ENCODE measurements at regions not wholly inside any gene's neighbourhood (a gene's known extent, or its start where the extent isn't known, plus 50 kb on each side); places are given as distances from the start of the nearest gene placed in this dataset.

DNA sequence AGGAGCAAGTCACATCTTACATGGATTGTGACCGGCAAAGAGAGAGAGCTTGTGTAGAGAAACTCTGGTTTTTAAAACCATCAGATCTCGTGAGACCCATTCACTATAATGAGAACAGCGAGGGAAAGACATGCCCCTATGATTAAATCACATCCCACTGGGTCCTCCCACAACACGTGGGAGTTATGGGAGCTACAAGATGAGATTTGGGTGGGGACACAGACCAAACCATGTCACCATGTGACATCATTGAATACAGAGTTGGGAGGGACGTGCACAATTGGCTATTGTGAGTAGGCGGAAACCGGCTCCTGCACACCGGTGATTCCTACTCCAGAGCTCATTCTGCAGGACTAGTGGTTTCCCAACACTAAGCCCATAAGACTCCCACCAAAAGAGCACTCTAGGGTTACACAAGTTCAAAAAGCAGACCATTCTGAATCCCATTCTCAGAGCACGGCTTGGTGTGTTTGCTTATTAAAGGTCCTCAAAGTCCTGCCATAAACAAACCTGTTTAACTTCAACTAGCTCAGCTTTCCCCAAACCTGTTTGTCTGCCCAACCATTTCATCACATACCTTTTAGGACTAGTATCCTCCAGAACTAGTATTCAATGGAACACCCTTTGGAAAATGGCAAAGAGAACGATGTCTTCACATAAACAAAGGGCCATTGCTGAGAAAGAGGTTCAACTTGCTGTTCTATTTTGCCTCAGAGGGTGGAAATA is 167.6 kb downstream of the TLE3 start:
- DNase-seq: no peak
- ATAC-seq: no peak
- no peak overlapping the region for H3K4me3 ChIP-seq
- H3K4me1 ChIP-seq (ENCODE audit: low read depth): no peaks in the 10 kb centered on the region
- H3K9me3 ChIP-seq: peaks cover 1% of the 10 kb centered on the region
- H3K36me3 ChIP-seq (ENCODE audit: low read depth): no peaks in the 10 kb centered on the region
- TF ChIP-seq, protein P1, sequence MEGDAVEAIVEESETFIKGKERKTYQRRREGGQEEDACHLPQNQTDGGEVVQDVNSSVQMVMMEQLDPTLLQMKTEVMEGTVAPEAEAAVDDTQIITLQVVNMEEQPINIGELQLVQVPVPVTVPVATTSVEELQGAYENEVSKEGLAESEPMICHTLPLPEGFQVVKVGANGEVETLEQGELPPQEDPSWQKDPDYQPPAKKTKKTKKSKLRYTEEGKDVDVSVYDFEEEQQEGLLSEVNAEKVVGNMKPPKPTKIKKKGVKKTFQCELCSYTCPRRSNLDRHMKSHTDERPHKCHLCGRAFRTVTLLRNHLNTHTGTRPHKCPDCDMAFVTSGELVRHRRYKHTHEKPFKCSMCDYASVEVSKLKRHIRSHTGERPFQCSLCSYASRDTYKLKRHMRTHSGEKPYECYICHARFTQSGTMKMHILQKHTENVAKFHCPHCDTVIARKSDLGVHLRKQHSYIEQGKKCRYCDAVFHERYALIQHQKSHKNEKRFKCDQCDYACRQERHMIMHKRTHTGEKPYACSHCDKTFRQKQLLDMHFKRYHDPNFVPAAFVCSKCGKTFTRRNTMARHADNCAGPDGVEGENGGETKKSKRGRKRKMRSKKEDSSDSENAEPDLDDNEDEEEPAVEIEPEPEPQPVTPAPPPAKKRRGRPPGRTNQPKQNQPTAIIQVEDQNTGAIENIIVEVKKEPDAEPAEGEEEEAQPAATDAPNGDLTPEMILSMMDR (IDR thresholded peaks at IDR 0.05): no peak
- intact Hi-C loops (cut with DNase I, micrococcal nuclease): no loop called here

DNA sequence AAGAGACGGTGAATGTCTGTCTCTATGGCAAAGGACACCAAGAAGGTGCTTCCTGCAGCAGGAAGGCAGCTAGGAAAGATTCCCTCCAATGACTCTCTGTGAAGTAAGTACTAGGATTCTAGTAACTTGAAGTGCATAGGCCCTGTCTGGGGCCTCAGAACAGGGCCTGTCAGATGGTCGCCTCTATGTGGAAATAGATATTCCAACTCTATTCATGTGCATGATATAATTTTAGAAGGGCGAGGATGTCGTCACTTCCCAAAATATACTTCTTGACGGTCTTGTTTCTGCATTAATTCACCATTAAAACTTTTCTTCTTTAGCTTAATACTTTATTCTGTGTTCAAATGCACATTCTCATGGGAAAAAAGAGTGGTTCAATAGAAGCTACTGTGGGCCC is 167.0 kb downstream of the TLE3 start:
- Histone ChIP-seq H3K9me3 (no peaks in the 10 kb centered on the region), H3K4me1 (ENCODE audit: low read depth) (no peaks in the 10 kb centered on the region), H3K36me3 (ENCODE audit: low read depth) (no peaks in the 10 kb centered on the region), H3K4me3 (no peak overlapping the region)
- intact Hi-C loops (cut with DNase I, micrococcal nuclease): no loop called here
- ATAC-seq: no peak
- TF ChIP-seq, protein P1 (IDR thresholded peaks at IDR 0.05): no peak
- DNase-seq: no peak

DNA sequence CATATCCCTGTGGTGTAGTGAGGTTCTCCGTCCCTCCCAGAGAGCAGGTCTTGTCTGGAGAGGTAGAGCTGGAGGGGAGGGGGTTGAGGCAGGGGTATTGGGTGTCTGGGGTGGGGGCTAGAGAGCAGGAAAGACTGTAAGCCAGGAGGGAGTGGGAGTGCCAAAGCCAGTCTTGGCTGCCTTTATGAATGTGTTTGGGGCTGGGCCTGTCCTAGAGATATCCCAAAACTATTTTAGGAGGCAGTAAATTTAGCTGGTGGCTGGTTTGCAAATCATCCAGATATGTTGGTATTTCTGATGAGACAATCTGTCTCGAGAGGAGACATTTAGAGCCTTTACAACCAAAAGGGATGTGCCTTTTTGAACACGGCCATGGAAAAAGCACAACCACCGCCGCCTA is 166.6 kb downstream of the TLE3 start:
- Histone ChIP-seq H3K4me1 (ENCODE audit: low read depth) (no peaks in the 10 kb centered on the region), H3K9me3 (no peaks in the 10 kb centered on the region), H3K4me3 (no peak overlapping the region), H3K36me3 (ENCODE audit: low read depth) (no peaks in the 10 kb centered on the region)
- ATAC-seq (no peak), DNase-seq (no peak)
- intact Hi-C loops (cut with DNase I, micrococcal nuclease): no loop called here
- TF ChIP-seq, protein P1 (IDR thresholded peaks at IDR 0.05): no peak

DNA sequence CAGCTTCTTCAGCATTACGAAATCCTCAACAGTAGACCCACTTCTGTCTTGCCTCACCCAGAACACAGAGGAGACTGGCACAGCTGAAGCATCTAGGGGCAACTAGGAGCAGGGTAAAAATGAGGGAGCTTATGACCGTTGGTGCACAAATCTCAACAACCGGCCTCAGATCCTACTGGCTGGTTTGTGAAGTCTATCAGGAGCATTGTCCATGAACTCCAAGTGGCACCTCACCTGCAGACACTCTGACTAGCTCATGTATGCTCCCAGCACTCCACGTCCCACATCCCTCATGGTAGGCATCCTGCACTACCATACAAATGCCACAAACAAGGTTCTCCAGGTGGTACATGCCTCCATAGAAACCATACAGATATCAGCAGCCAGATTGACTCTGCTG is 163.1 kb downstream of the TLE3 start:
- Histone ChIP-seq H3K36me3 (ENCODE audit: low read depth) (no peaks in the 10 kb centered on the region), H3K4me1 (ENCODE audit: low read depth) (no peaks in the 10 kb centered on the region), H3K4me3 (no peak overlapping the region), H3K9me3 (no peaks in the 10 kb centered on the region)
- TF ChIP-seq, protein P1 (IDR thresholded peaks at IDR 0.05): no peak
- no peak for DNase-seq
- no peak for ATAC-seq
- intact Hi-C loops (cut with DNase I, micrococcal nuclease): no loop called here

DNA sequence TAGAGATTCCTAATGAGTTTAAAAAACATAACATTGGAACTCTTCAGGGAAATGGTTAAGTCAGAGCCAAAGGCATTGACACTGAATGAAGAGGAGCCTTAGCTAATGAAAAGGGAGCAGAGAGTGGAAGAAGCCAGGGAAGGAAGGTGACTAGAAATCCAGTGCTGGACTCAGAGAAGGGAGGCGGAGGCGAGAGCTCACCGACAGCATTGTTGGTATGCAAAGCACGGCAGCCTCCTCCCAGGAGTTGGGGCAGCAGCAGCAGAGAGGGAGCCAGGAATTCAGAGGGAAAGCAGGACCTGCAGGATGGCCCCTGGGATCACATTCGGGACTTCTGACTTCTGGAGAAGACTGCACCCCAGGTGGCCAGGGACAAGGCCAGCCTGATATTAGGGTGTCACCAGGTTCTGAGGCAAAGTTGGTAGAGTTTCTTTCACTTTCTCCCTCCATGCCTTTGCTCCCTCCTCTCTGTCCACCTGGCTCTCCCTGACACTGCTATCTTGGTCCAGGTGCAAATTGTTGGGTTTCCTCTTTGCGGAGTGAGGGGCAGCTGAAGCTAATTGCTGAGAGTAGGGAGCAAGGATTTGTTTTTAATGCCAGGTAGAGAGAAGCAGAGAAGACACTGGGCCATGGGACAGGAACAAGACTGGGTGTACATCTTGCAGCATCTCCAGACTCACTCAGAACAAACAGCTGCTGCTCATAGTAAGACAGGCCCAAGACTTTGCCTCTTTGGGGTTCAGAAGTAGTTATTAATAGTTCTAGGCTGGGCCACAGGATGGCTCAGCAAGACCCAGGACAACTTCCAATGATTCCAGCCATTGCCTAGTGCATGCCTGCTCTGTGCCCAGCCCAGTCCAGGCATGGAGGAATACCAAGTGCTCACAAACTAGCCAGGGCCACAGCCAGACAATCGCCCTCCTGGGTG is 157.9 kb downstream of the TLE3 start:
- Histone ChIP-seq H3K4me1 (ENCODE audit: low read depth) (no peaks in the 10 kb centered on the region), H3K9me3 (no peaks in the 10 kb centered on the region), H3K4me3 (no peak overlapping the region), H3K36me3 (ENCODE audit: low read depth) (no peaks in the 10 kb centered on the region)
- TF ChIP-seq, protein P1 (IDR thresholded peaks at IDR 0.05): no peak
- no peak for DNase-seq
- ATAC-seq: no peak
- intact Hi-C loops (cut with DNase I, micrococcal nuclease): no loop called here

All from mucosa of descending colon (tissue), 3 donors.